ENCODE measurements at regions not wholly inside any gene's neighbourhood (a gene's known extent, or its start where the extent isn't known, plus 50 kb on each side); places are given as distances from the start of the nearest gene placed in this dataset.
A peak's percentile ranks its signal among the peaks of the same experiment; 100 is the strongest.

GRCh38 chr1:195251900-195252299 is 1356.3 kb downstream of the KCNT2 start:
- Histone ChIP-seq H3K27ac (no peak overlapping the region), H3K4me2 (no peak overlapping the region), H3K27me3 (no peaks in the 10 kb centered on the region), H3K4me1 (no peaks in the 10 kb centered on the region), H4K20me1 (ENCODE audit: low read depth) (no peaks in the 10 kb centered on the region), H3K79me2 (ENCODE audit: low read depth) (no peaks in the 10 kb centered on the region), H3K36me3 (no peaks in the 10 kb centered on the region), H3K9me3 (ENCODE audit: low read depth) (no peaks in the 10 kb centered on the region), H2AFZ (replicated peaks) (no peak overlapping the region), H3K9ac (no peak overlapping the region), H3F3A (ENCODE audit: low read depth) (no peaks in the 10 kb centered on the region), H3K4me3 (no peak overlapping the region)
- DNase-seq (ENCODE audit: low spot score): peak; percentile 29
- no peaks in the 10 kb centered on the region for H3K9me3 Mint-ChIP-seq
- H3K4me1 Mint-ChIP-seq: no peaks in the 10 kb centered on the region
- TF ChIP-seq CTCF (IDR thresholded peaks at IDR 0.05) (no peak), EZH2phosphoT487 (IDR thresholded peaks at IDR 0.05) (no peak), EZH2 (IDR thresholded peaks at IDR 0.05) (no peak)
- no peak overlapping the region for H3K27ac Mint-ChIP-seq
- no peak overlapping the region for H3K4me3 Mint-ChIP-seq
- H3K27me3 Mint-ChIP-seq (ENCODE audit: insufficient read depth, low read depth): no peaks in the 10 kb centered on the region
- H3K36me3 Mint-ChIP-seq: no peaks in the 10 kb centered on the region

- Mint-ChIP-seq H3K9me3 (no peaks in the 10 kb centered on the region), H3K4me1 (no peaks in the 10 kb centered on the region), H3K27me3 (ENCODE audit: insufficient read depth, low read depth) (no peaks in the 10 kb centered on the region), H3K27ac (no peak overlapping the region), H3K4me3 (no peak overlapping the region), H3K36me3 (no peaks in the 10 kb centered on the region)
- DNase-seq (ENCODE audit: low spot score): no peak
- Histone ChIP-seq H2AFZ (replicated peaks) (no peak overlapping the region), H3K27ac (no peak overlapping the region), H3K9ac (no peak overlapping the region), H3K4me1 (no peaks in the 10 kb centered on the region), H3K36me3 (no peaks in the 10 kb centered on the region), H3K4me2 (no peak overlapping the region), H3K79me2 (ENCODE audit: low read depth) (no peaks in the 10 kb centered on the region), H4K20me1 (ENCODE audit: low read depth) (no peaks in the 10 kb centered on the region), H3K4me3 (no peak overlapping the region), H3K27me3 (no peaks in the 10 kb centered on the region), H3K9me3 (ENCODE audit: low read depth) (no peaks in the 10 kb centered on the region), H3F3A (ENCODE audit: low read depth) (no peaks in the 10 kb centered on the region)
- no peak for TF ChIP-seq CTCF (IDR thresholded peaks at IDR 0.05)
- TF ChIP-seq EZH2phosphoT487 (IDR thresholded peaks at IDR 0.05): no peak
- no peak for TF ChIP-seq EZH2 (IDR thresholded peaks at IDR 0.05)
Observed at GRCh38 chr1:195243492-195243891, 1364.7 kb downstream of the KCNT2 start.

- Histone ChIP-seq H3F3A (ENCODE audit: low read depth) (no peaks in the 10 kb centered on the region), H3K27ac (no peak overlapping the region), H3K4me2 (no peak overlapping the region), H3K79me2 (ENCODE audit: low read depth) (no peaks in the 10 kb centered on the region), H3K36me3 (no peaks in the 10 kb centered on the region), H3K27me3 (no peaks in the 10 kb centered on the region), H3K9ac (no peak overlapping the region), H4K20me1 (ENCODE audit: low read depth) (no peaks in the 10 kb centered on the region), H3K9me3 (ENCODE audit: low read depth) (no peaks in the 10 kb centered on the region), H3K4me1 (no peaks in the 10 kb centered on the region), H2AFZ (replicated peaks) (peak overlapping the region; percentile 19), H3K4me3 (no peak overlapping the region)
- Mint-ChIP-seq H3K36me3 (no peaks in the 10 kb centered on the region), H3K4me1 (no peaks in the 10 kb centered on the region), H3K27me3 (ENCODE audit: insufficient read depth, low read depth) (no peaks in the 10 kb centered on the region), H3K4me3 (no peak overlapping the region), H3K9me3 (no peaks in the 10 kb centered on the region), H3K27ac (no peak overlapping the region)
- DNase-seq (ENCODE audit: low spot score): no peak
- TF ChIP-seq EZH2 (IDR thresholded peaks at IDR 0.05): no peak
- no peak for TF ChIP-seq EZH2phosphoT487 (IDR thresholded peaks at IDR 0.05)
- no peak for TF ChIP-seq CTCF (IDR thresholded peaks at IDR 0.05)
Observed at GRCh38 chr1:195241066-195241465, 1367.2 kb downstream of the KCNT2 start.

DNA sequence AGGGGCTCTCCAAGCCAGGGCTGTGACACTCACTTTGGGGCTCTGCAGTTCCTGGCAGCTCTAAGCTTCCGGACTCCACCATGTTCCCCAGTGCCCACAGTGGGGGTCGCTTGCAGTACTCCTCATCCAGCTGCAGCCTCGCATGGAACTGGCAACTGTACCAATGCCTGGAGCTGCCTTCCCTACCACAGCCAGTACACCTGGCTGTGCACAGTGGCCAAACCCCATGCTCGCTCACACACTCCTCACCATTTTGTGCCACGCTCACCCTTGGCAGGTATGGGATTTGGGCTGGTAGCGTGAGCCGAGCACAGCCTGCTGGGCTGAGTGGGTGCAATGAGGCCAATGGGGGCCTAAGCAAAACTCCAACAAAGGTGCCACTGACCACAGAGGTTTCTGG is 1369.9 kb downstream of the KCNT2 start:
- Histone ChIP-seq H4K20me1 (ENCODE audit: low read depth) (no peaks in the 10 kb centered on the region), H3K4me1 (no peaks in the 10 kb centered on the region), H3K27me3 (no peaks in the 10 kb centered on the region), H3K4me2 (no peak overlapping the region), H3K27ac (no peak overlapping the region), H3K9ac (no peak overlapping the region), H3K36me3 (no peaks in the 10 kb centered on the region), H3K4me3 (no peak overlapping the region), H2AFZ (replicated peaks) (no peak overlapping the region), H3K9me3 (ENCODE audit: low read depth) (no peaks in the 10 kb centered on the region), H3K79me2 (ENCODE audit: low read depth) (no peaks in the 10 kb centered on the region), H3F3A (ENCODE audit: low read depth) (no peaks in the 10 kb centered on the region)
- no peak for DNase-seq (ENCODE audit: low spot score)
- H3K36me3 Mint-ChIP-seq: no peaks in the 10 kb centered on the region
- no peak overlapping the region for H3K27ac Mint-ChIP-seq
- no peaks in the 10 kb centered on the region for H3K9me3 Mint-ChIP-seq
- no peaks in the 10 kb centered on the region for H3K27me3 Mint-ChIP-seq (ENCODE audit: insufficient read depth, low read depth)
- H3K4me3 Mint-ChIP-seq: no peak overlapping the region
- no peaks in the 10 kb centered on the region for H3K4me1 Mint-ChIP-seq
- TF ChIP-seq CTCF (IDR thresholded peaks at IDR 0.05) (no peak), EZH2phosphoT487 (IDR thresholded peaks at IDR 0.05) (no peak), EZH2 (IDR thresholded peaks at IDR 0.05) (no peak)

Data from neural progenitor cell (in vitro differentiated cells).